Fibroblast of skin of left biceps (primary cell): ENCODE measurements at regions not wholly inside any gene's neighbourhood (a gene's known extent, or its start where the extent isn't known, plus 50 kb on each side); places are given as distances from the start of the nearest gene placed in this dataset.
"Not testable (repeated sequence)": the region's sequence is repeated elsewhere in the genome, so short reads cannot be mapped to it uniquely, and the experiment has no call there.

Experiments used
- DNase-seq, 2 experiments: peaks; one replicate each; pipeline ENCODE4 v3.0.0-alpha.2; 2013; ENCODE audit warnings: low read depth in 2 of 2

DNA sequence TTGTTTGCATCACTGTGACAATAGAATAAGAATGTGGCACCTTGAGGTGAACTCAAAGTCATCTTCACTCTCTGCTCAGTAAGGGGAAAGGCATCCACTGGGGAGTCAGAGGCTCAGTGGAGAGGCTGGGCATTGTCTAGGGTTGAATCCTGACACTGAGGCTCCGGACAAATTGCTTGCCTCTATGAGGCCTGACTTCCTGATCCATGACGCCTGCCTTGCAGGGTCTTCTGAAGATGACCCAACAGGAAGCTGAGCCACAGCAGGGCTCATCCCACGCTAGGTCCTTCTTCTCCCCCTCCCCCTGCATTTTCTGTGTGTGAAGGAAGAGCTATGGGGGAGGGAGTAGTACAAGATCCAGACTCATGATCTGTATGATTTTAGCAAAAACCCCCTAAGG is 265.1 kb downstream of the SH3BP4 start:
- DNase-seq = no peak

GRCh38 chr2:235217846-235218245 is 266.0 kb downstream of the SH3BP4 start:
- DNase-seq = peak in 1 of 2 experiments; percentile 35

- no peak for DNase-seq
Measured at GRCh38 chr2:235218486-235218907, 266.7 kb downstream of the SH3BP4 start.

- no peak for DNase-seq
Measured at GRCh38 chr2:235219048-235219447, 267.2 kb downstream of the SH3BP4 start.

- no peak for DNase-seq
Measured at GRCh38 chr2:235220331-235220730, 268.5 kb downstream of the SH3BP4 start.

DNA sequence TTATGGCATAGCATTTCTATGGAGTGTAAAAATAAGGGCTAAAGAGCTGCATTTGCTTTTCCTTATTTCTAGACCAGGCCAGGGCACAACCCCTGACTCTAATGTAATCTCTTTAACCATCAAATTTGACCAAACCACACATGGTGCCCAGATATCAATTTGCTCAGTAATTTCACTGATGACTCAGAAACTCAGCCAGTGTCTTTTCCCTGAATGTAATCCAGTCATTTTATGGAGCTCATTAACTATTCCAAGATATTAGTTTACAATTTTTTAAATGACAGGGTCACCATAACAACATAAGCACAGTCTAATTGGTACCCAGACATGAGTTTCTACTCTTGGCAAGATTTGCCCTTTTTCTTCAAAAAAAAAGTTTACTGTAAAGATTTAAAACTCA is 270.8 kb upstream of the AGAP1 start:
- no peak for DNase-seq

DNA sequence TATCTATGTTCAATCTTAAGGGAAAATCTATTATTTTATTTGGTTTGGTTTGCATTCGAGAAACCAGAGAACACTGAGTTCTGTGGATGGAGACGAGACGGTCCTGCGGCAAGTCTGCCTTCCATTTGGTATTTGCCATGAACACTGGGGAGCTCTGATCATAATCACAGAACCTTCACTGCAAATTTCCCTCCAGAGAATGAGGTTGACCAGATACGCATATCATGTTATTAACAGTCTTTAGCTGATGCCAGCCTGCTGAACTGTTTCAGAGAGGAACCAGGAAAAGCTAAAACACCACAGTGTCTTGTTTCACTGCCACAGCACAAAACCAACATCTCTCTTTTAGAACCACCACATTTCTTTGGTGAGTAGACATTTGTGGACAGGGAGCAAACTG is 269.4 kb upstream of the AGAP1 start:
- no peak for DNase-seq

DNA sequence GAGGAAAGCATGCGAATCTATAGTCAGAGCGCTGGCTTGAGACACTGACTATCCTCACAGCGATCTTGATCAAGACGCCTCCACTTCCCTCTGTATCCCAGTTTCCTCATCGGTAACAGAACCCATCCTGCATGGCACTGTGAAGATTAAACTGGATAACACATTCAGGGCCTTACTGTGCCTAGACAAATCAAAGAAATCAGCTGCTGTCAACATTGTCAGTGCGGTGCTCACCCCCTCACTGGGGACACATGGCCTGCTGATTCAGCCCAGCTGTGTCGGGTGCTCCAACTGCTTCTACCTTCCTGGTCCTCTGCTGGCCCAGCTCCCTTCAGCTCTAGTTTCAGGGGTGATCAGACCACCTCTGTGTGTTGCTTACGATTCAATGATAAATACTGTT is 268.6 kb upstream of the AGAP1 start:
- DNase-seq = no peak

DNA sequence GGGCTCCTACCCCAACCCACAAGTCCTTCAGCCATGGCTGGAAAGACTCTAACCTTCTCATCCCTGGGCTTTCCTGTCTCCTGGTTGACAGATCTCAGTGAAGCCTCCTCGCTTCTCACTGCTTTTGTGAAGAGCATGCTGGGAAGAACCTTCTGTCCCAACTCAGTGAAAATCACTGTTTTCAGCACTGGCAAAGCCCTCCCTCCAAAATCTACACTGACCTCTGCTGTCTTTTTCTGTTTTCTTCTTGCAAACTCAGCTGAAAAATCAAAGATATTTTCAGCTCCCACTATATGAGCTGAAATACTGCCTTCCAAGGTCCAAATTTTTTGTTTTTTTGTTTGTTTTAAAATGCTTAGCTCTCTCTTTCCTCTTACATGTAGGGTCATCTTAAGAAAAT is 266.3 kb upstream of the AGAP1 start:
- DNase-seq = no peak

DNA sequence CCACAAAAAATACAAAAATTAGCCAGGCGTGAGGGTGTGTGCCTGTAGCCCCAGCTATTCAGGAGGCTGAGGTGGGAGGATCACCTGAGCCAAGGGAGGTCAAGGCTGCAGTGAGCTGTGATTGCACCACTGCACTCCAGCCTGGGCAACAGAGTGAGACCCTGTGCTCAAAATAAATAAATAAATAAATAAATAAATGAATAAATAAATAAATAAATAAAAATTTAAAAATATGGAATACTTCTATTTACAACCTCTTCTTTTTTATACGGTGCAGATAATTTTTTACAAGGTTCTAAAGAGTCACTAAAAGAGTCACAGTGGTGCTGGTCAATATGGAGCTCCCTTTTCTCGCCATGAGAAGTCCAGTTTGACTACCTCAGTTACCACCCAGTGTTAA is 265.4 kb upstream of the AGAP1 start:
- DNase-seq = not testable (repeated sequence)

DNA sequence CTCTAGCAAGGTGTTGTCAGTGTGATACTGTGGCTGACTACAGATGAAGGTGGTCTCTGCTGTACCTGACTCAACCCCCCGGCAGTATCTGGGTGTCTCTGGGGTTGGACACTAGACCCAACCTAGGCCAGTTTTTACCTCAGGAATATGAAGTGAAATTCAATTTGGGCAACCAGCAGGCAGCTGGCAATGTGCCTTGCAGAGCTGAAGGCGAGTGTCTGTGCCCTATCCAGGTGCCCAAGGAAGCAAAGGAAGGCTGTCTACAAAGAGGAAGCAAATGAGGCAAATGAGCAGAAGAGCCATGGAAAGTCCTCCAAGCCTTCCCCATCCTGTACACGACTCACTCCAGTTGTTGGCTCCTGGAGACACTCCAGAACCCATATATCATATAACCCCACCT is 264.6 kb upstream of the AGAP1 start:
- no peak for DNase-seq

- peak in 1 of 2 experiments; percentile 52 for DNase-seq
Measured at GRCh38 chr2:235230821-235231601, 262.8 kb upstream of the AGAP1 start.

- no peak for DNase-seq
Measured at GRCh38 chr2:235232449-235233433, 261.1 kb upstream of the AGAP1 start.

DNA sequence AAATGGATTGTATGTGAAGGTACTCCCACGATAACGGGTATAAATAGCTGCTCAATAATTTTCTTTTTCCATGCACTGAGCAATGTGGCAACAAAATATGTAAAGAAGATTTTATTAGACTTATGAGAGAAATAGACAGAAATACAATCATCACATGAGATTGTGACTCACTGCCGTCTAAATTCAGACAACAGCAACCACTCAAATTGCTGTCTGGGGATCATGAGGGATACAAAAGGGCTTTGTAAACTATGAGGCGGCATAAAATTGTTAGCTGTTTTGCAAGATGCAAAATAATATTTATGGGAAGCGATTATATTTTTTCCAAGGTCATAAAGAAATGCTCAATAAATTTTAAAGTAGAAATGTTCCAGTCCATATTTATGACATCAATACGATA is 259.1 kb upstream of the AGAP1 start:
- DNase-seq = no peak

DNA sequence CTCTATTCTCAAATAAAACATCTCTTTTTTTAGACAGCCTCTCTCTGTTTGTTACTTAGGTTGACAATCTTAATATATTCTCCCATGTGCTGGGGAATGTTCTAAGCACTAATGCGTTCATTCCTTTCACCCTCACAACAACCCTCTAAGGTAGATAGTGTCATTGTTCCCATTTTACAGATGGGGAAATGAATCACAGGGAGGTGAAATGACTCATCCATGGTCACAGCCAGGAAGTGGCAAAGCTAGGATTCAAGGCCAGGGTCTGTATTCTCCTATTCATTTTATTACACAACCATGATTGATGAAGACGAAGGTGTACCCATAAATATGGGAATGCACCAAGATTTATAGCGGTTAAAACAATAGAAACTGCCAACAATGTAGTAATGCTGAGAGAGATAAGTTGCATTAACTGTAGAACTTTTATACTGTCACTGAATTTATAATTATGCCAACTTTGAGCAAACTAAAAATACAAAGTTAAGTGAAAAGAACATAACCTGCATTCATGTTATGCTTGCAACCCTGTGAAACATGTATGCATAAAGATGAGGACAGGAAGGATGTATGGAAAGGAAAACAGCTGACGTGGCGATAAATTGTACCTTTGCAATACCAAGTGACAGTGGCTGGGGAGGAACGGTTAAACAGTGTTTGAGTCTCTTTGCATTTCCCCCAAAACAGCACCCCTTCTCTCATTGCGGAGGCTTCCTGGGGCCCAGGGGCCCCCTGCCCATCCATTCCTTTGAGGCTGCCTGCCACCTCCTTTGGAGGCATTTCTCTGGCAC is 257.7 kb upstream of the AGAP1 start:
- no peak for DNase-seq

DNA sequence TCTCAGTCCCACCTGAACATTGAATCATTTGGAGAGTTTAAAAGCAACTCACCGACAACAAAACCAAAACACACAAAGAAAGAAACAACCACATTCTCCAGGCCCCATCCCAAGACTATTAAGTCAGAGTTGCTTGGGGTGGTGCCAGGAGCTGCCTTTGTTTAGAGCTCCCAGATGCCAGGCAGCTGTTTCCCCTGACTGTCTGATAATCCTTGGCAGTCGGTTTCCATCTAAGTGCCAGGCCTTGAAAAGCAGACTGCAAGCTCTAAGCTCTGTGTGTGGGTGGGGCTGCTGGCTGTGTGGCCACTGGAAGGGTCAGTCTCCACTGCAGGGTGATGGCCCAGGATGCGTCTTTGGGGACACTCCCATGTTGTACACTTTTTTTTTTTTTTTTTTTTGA is 255.3 kb upstream of the AGAP1 start:
- no peak for DNase-seq

- DNase-seq = no peak
Measured at GRCh38 chr2:235240574-235240973, 253.3 kb upstream of the AGAP1 start.

DNA sequence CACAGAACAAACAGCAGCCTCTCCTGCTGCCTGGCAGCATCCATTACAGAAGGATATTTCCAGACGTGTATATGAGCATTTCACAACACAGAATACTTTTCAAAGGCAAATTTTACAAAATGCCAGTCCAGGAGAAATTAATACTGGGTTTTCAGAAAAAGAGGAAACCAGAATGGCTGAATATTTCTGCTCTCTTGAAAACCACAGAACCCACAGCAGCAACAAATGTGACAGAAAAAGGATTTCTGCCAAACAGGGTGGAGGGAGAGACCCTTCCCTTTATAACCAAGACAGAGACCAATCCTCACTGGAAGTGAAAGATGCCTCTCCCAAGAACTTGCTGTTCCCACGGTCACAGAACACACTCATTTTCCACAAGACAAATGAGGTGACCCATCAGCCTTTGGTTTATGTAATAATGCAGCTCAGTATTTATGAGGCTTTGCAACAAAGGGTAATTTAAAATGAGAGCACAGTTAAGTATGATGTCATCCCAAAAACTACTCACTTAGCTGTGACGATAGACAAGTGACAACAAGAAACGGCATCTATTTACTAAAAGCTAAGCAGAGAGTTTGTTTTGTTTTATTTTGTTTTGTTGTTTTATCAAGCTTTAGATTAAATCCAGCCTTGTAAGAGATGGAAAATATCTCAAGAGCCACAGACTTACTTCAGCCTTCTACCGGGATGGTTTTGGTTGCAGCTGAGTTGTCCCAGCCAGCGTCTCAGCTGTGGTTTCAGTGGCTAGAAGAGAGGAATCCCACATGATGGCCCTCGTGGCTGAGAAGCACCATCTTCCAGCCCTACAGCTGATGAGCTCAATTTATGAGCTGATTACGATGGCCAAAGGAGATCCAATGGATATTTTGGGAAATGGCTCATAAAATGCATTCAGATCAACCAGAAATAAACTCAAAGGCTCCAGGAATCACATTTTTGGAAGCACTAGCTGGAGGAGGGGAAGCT is 249.3 kb upstream of the AGAP1 start:
- peak; percentile 17 to 25 for DNase-seq

DNA sequence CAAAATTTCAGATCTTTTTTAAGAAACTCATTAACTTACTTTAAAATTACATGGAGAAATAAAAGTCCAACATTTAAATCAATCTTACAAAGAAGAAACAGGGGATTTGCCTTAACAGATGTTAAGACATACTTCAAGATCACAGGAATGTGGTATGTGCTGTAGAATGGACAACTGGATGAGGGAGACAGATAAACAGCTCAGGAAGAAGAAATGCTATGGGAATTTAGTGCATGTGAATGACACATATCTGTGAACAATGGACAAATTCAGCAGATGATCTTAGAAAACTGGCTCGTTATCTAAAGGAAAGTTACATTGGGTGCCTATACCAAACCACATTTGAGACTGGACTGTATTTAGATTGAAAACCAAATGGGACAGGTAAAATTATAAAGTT is 246.8 kb upstream of the AGAP1 start:
- DNase-seq = no peak

DNA sequence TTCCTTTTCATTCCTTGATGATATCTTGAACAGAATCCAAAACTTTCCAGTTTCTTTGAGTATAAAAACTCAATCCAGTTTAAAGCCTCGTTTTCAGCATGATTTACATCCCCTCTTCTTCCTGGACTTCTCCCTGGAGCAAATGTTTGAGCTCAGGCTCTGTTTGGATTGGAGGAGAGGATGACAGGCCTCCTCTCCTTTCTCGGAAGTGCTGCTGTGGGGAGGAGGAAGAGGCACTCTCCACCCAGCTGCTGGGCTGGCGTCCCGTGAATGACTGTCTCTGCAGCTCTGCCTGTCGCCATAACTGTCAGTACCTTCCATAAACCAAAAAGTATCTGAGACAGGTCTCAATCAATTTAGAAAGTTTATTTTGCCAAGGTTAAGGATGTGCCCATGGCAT is 238.2 kb upstream of the AGAP1 start:
- DNase-seq = no peak

DNA sequence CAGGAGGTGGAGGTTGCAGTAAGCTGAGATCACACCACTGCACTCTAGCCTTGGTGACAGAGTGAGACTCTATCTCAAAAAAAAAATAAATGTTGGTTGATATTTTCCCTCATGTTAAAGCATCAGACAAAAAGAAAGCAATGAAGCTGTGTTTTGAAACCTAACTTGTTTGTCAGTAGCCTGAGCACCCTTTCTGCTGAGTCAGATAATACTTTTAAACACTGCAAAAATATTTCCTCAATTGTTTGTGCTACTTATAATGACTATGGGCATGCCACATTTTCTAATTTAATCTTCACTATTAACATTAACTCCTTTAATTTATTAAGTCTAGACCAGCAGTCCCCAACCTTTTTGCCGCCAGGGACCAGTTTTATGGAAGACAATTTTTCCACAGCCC is 236.3 kb upstream of the AGAP1 start:
- no peak for DNase-seq
